ENCODE measurements at regions not wholly inside any gene's neighbourhood (a gene's known extent, or its start where the extent isn't known, plus 50 kb on each side); places are given as distances from the start of the nearest gene placed in this dataset.
A peak's percentile ranks its signal among the peaks of the same experiment; 100 is the strongest.
"Not testable (repeated sequence)": the region's sequence is repeated elsewhere in the genome, so short reads cannot be mapped to it uniquely, and the experiment has no call there.

DNA sequence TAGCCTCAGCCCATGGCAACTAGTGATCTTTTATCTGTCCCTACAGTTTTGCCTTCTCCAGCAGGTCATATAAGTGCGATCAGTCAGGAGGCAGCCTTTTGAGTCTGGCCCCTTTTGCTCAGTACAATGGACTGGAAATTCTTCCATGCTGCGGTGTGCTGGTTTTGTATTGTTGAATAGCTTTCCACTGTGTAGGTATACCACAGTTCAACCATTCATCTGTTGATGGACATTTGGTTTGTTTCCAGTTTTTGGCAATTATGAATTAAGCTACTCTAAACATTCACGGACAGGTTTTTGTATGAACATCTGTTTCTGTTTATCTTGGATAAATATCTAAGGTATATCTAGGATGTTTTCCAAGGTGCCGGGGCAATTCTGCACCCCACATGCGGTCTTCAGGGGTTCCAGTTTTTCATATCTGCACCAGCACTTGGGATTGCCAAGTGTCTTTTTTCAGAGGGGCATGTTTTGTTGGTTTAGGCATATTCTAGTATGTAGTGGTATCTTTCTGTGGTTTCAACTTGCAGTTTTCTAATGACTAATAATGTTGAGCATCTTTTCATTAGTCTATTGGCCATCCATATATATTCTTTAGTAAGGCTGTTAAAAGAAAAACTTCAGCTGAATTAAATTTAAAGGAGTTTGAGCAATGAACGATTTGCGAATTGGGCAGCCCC, 141.0 kb downstream of the TFAP2C start:
- no peak for DNase-seq (ENCODE audit: low read depth)

GRCh38 chr20:56773749-56774148, 144.6 kb downstream of the TFAP2C start:
- no peak for DNase-seq (ENCODE audit: low read depth)

DNA sequence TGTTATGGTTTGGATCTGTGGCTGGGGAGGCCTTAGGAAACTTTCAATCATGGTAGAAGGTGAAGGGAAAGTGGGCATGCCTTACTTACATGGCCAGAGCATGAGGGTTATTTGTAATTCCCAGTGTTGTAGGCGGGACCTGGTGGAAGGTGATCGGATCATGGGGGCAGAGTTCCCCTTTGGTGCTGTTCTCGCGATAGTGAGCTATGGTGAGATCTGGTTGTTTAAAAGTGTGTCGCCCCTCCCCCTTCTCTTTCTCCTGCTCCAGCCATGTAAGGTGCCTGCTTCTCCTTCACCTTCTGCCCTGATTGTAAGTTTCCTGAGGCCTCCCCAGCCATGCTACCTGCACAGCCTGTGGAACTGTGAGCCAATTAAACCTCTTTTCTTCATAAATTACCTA, 145.8 kb downstream of the TFAP2C start:
- no peak for DNase-seq (ENCODE audit: low read depth)

GRCh38 chr20:56776345-56776744, 147.2 kb downstream of the TFAP2C start:
- DNase-seq (ENCODE audit: low read depth), result no peak

DNA sequence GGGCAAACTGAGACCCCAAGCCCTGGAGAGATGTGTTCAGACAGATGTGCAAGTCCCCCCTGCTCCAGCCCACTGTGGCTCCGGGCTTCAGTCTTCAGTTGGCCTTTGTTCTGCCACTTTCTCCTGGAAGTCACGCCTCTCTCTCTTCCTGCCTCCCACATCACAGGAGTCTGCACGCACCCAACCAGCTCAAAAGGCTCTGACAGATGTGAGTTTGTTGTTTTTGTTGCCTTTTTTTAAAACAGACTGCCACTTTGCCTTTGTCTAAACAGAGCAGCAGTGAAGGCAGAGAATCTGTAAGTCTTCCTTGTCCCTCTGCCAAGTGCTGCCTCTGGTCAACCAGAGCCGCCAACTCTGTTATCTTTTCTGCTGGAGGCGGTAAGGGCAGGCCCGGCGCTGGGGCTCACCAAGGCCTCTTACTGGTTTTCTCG, 149.7 kb downstream of the TFAP2C start:
- DNase-seq (ENCODE audit: low read depth), result no peak

DNA sequence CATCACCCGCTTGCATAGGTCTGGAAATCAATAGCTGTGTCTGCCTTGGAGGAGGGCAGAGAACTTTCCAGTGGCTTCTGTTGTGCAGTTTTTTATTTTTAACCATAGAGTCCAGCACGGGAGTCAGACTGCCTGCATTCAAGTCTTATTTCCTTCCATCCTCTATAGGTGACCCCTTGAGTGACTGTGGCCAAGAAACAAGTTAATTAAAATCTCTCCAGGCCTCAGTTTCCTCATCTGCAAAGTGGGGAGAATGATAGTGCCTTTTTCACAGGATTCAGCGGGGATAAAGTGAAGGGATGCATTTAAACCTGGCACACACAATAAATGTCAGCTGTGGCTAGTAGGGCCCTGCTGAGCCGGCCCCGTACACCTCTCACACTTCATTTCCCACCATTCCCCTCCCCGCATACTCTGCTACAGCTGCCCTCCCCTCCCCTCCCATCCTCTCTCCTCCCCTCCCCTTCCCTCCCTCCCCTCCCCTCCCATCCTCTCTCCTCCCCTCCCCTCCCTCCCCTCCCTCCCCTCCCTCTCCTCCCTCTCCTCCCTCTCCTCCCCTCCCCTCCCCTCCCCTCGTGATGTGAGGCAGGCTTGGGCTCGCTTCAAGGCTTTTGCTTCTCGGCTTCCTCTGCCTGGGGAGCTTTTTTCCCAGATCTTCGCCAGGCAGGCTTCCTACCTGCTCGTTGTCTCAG, 150.5 kb downstream of the TFAP2C start:
- DNase-seq (ENCODE audit: low read depth), result no peak

- DNase-seq (ENCODE audit: low read depth), result no peak
Observed at GRCh38 chr20:56780266-56780665, 151.2 kb downstream of the TFAP2C start.

DNA sequence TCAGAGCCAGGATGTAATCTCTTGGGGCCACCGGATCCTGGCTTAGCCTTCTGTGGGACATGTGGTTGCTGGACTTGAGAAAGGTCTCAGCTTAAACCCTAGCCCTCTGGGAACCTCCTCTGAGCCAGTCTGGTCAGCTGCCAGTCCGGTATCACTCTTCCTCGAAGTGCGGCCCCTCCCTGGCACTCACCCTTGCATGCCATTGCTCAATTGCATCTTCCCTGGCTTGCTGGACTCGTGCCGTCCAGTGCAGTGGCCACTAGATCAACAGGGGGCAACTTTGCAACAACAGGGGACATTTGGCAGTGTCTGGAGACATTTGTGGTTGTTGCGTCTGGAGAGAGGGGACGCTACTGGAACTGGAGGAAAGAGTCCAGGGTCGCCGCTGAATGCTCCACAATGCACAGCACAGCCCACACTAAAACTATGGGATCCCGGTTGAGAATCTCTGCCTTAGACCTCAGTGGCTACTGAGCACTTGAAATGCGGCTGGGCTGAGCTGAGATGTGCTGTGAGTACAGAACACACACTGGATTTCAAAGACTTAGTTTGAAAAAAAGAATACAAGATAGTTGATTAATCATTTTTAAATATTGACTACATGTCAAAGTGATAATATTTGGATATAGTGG, 152.1 kb downstream of the TFAP2C start:
- DNase-seq (ENCODE audit: low read depth), result no peak

- DNase-seq (ENCODE audit: low read depth), result not testable (repeated sequence)
Observed at GRCh38 chr20:56781987-56782560, 153.0 kb downstream of the TFAP2C start.

- not testable (repeated sequence) for DNase-seq (ENCODE audit: low read depth)
Observed at GRCh38 chr20:56782814-56783213, 153.7 kb downstream of the TFAP2C start.

- DNase-seq (ENCODE audit: low read depth), result no peak
Observed at GRCh38 chr20:56783826-56784225, 154.7 kb downstream of the TFAP2C start.

- DNase-seq (ENCODE audit: low read depth), result no peak
Observed at GRCh38 chr20:56786503-56786902, 157.4 kb downstream of the TFAP2C start.

DNA sequence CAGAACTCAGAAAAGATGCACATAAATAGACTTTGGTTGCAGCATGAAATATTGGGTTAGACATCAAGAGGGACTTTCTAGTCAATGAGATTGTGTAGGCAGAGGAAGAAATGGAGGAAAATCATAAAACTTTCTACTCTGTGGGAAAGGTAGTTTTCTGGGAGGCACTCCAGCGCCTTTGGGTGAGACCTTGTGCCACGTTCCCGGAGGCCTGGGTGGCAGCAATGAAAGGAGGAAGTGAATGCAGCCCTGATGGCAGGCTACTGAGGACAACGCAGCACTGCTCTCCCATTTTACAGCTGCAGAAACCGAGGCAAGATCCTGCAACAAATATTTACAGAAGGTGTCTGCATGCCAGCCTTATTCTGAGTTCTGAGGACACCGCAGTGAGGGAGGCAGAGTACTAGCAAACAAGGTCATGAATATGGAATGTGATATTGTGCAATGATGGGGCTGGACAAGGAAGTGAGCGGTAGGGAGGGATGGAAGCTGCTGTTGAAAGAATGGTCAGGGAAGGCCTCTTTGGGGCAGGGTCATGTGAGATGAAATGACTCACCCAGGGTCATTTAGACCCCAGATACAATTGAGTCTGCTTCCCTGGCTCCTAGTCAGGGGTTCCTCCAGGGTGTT, 159.1 kb downstream of the TFAP2C start:
- DNase-seq (ENCODE audit: low read depth), result peak; percentile 80

DNA sequence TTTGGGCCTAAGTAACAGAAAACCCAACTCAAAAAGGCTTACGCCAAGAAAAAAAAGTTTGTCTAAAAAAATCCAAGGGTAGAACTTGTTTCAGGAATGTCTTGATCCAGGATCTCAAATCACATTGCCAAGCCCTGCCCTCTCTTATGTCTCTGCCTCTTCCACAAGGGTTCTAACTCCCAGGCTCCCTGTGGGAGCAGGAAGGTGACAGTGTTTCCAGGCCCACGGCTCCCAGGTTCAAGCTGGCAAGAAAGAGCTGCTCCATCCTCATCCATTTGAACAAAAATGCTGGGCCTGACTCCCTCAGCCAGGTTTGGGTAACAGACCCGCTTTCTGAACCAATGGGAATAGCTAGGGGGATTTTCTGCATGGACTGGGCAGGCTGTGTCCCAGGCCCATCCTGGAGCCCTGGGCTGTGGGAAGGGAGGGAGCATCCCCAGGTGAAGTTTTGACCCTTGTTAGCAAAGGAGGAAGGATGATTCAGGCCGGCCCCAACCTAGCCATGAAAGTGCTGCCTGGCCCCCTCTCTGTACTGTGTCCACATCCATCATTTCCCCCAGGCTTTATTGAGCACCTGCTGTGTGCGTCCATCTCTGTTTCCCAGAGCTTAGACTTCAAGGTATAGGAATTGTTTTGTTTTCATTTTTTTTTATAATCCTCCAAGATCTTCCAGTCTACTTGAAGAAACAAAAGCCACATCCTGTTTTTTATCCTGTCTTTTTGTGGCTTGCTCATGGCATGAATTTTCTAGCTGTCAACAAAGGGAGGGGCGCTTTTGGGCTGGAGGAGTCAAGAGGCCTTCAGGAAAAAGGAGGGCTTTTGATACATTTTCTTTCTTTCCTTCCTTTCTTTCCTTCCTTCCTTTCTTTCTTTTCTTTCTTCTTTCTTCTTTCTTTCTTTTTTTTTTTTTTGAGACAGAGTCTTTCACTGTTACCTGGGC, 159.8 kb downstream of the TFAP2C start:
- no peak for DNase-seq (ENCODE audit: low read depth)

DNA sequence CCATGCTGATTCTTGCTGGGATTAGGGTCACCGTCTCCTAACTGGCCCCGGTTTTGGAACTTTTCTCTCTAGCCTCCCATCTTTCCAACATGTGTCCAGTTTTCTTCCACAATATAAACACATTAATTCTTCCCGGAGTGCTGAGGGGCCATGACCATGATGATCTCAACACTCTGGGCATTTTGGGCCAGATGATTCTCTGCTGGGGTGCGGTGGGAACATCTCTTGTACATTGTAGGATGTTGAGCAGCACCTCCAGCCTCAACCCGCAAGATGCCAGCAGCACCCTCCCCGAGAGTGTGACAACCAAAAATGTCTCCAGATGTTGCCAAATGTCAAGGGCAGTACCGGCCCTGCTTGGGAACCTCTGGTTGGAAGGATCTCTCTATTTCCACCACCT, 164.8 kb downstream of the TFAP2C start:
- DNase-seq (ENCODE audit: low read depth), result no peak

GRCh38 chr20:56795492-56795891, 166.4 kb downstream of the TFAP2C start:
- DNase-seq (ENCODE audit: low read depth), result no peak

DNA sequence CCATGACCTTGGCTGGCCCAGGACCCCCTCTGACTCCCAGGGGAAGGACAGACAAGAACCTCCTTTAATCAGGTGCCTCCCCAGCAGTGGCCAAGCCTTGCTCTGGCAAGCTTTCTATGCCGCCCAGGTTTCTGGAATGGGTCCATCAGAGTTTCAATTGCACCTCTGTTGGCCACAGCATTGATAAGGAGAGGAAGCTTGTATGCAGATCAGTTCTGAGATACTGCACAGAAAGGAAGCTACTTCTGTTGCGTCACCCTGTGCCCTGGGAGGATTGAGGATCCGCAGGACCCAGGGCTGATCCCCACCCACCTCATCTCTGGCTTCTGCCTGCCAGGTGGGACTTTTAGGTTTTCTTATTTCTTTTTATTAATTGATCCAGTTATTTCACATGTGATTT, 167.2 kb downstream of the TFAP2C start:
- no peak for DNase-seq (ENCODE audit: low read depth)

- no peak for DNase-seq (ENCODE audit: low read depth)
Observed at GRCh38 chr20:56797023-56797422, 167.9 kb downstream of the TFAP2C start.

GRCh38 chr20:56798634-56799033, 169.5 kb downstream of the TFAP2C start:
- DNase-seq (ENCODE audit: low read depth), result no peak

DNA sequence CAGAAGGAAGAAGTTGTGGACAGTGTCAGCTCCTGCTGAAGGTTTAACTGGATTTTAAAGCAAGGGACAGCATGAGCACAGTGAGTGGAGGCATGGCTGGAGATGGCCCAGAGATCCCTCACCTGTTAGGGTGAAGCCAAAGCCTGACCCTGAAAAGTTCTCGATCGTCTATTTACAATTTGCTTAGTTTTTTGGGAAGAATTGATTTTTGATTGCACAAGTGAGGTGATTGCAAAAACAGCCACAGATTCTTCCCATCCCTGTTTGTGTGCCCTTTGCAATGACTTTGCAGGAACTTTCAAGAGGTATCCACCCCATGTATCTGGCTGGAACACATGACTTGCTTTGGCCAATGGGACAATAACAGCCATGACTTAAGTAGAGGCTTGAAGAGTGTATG, 170.1 kb downstream of the TFAP2C start:
- no peak for DNase-seq (ENCODE audit: low read depth)

- no peak for DNase-seq (ENCODE audit: low read depth)
Observed at GRCh38 chr20:56800088-56800487, 171.0 kb downstream of the TFAP2C start.

Measured in stromal cell of bone marrow (primary cell).